HG03159 (cell line): ENCODE measurements at regions not wholly inside any gene's neighbourhood (a gene's known extent, or its start where the extent isn't known, plus 50 kb on each side); places are given as distances from the start of the nearest gene placed in this dataset.

ENCODE experiments used
- ATAC-seq: cut with Tn5 transposase; IDR thresholded peaks from one replicate; pipeline ENCODE4 v1.9.1; 2021; ENCODE audit warnings: mild to moderate bottlenecking, moderate library complexity; ENCODE audit not compliant: unreplicated experiment

GRCh38 chr20:10802236-10802635 lies 128.4 kb upstream of the JAG1 start:
- no peak for ATAC-seq

GRCh38 chr20:10805764-10806163 lies 132.0 kb upstream of the JAG1 start:
- ATAC-seq, result no peak

GRCh38 chr20:10806539-10806938 lies 132.7 kb upstream of the JAG1 start:
- no peak for ATAC-seq

DNA sequence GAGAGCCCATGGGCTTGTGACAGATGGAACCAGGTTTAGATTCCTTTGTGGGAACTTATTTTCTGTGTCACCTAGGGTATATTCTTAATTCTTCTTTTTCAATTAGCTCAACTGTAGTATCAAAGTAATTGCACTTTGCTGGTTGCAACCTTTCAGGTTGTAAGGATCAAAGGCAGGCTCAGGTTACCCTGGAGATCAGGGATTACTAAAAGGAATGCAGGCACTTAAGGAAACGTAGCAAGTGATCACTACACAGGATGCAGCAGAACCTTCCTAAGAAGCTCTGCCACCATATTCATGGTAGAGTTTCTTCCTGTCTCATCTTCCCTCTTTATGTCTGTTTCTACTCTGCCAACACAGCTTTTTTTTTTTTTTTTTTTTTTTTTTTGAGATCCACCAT lies 133.2 kb upstream of the JAG1 start:
- no peak for ATAC-seq

DNA sequence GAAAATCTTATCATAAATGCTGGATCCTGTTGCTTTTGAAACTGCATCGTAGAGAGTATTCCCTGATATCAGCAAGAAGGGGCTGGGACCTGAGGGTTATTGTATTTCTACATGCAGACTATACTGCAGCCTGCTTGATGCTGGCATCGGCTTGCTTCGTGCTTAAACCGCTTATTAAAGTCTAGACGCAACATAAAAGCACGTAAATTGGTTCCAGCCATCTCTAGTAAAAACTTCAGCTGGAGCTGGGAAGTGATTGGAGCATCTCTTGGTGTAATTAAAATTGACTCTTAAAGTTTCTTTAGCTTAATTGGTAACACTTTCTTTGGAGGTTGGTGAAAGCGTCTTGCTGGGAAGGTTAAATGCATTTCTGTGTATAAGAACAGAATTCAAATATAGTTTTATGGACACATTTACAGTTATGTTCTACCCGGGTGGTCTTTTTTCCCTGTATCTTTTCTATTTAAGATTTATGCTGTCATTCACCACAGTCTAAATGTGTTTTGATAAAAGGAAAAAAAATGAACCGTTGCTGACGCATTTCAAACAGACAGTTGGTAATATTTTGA lies 139.0 kb upstream of the JAG1 start:
- ATAC-seq, result no peak

- no peak for ATAC-seq
Measured at GRCh38 chr20:10823585-10823984, 149.8 kb upstream of the JAG1 start.

DNA sequence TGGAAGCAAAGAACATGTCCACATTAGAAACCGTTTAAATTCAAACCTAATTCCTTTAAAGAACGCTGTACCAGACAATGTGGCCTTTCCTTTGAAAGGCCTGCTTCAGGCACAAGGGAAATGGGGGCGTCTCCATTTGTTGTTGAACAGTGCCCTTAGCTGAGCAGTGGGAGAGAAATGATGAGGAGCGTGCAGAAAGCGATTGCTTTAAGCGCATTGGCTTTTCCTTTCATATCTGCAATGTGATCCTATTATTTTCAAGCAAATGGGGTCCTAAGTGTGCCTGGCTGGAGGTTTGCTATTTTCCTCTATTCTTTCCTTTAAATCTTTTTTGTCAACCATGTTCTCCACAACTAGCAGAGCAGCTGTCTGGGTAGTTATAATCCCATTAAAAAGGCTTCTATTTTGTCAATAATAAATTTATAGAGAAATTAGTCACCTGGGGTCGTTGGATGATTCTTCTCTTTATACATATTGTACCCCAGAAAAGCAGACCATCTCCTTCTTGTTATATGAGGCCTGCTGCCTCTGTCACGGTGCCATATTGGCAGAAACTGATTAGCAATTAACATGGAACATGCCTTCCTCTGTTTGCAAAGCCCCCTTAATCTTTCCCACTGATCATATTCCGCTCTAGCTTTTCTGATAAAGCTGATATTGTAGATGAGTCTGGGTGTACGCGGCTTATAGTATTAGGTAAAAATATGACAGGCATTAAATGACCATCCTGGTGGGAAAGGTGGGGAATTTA lies 151.1 kb upstream of the JAG1 start:
- ATAC-seq, result no peak

- ATAC-seq, result no peak
Measured at GRCh38 chr20:10826111-10826510, 152.3 kb upstream of the JAG1 start.

DNA sequence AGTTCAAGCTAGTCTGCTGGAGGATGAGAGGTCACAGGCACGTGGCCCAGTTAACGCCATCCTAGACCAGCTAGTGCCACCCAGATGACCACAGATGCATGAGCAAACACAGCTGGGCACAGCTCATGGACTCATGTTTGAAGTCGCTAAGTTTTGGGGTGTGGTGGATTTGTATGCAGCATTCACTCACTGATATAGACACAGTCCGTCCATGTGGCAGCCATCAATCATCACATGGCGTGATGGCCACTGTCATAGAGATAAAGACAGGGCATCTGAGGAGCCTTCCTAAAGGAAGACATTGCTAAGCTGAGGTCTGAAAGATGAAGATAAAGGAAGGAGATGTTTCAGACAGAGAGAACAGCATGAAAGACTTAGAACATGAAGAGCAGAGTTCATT lies 154.4 kb upstream of the JAG1 start:
- ATAC-seq, result no peak

DNA sequence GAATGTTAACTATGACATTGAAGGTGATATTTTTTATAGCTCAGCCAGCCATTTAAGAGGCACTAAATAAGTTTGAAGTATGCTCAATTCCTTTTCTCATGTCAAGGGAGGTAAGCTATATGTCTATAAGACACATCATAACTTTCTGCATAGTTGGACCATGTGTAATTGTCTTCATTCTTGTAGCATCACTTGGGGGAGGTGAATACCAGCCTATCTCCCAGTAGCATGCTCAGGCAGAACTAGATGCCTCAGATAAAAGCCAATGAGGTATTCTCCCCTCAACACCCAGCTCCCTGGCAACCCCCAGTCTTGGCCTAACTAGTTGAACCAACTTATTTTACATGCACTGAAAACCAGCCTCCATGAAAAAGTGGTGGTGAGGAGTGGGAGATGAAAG lies 158.3 kb upstream of the JAG1 start:
- ATAC-seq, result no peak

DNA sequence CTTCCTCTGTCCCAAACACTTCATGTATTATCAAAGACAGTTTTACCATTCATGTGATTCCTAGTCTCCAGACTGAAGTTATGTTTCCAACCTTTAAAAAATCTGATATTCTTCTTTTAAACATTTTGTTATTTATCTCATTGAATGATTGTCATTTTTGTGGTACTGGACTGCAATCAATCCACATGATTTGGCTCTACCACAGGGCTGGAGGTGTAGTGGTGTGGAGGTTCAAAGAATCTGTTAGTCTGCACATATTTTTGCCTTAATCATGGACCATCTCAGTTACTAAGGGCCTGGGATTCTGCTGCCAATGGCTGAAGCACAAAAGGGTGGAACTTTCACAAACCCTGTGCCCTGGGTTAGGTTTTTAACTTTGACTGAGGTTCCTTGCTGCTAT lies 164.1 kb upstream of the JAG1 start:
- ATAC-seq, result no peak

GRCh38 chr20:10842116-10842515 lies 168.3 kb upstream of the JAG1 start:
- ATAC-seq, result no peak

- ATAC-seq, result no peak
Measured at GRCh38 chr20:10843146-10843711, 169.4 kb upstream of the JAG1 start.

- ATAC-seq, result no peak
Measured at GRCh38 chr20:10846766-10847165, 173.0 kb upstream of the JAG1 start.

DNA sequence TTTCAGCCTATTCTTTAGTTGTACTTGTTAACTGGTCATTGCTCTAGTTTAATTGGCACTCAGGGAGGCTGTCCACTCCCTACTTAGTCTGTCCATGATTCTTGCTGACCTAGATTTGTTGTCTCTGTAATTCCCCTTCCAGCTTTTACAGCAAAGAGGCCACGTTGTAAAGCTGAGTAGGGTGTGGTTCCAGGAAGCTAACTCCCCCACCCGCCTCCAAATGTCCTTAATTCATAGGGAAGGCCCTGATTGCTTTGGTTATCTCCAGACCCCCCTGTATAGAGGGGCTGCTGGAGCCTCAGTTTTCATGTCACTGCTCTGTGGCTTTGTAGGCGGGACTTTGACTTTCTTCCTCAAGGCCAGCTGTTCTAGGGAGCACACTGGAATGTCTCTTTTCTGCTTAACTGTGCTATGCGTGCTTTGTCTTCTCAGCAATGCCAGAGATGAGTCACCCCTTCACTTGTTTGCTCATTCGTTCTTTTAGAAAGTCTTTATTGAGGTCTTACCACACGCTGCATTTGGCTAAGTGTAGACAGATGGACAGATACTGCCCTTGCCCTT lies 175.1 kb upstream of the JAG1 start:
- no peak for ATAC-seq

DNA sequence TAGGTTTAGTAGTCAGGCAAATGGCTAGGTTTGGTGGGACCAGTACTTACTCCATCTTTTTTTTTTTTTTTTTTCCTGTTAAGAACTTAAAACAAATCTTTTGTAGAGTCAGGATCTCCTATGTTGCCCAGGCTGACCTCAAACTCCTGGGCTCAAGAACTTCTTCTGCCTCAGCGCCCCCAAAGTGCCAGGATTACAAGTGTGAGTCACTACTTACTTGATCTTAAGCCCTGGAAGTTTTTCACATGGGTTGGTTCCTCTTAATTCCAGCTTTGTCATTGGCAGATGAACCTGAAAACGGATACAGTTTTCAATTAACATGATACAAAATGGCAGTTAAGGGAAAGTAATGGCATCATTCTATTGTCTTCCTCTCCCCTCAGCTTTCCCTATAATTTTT lies 179.4 kb upstream of the JAG1 start:
- no peak for ATAC-seq

DNA sequence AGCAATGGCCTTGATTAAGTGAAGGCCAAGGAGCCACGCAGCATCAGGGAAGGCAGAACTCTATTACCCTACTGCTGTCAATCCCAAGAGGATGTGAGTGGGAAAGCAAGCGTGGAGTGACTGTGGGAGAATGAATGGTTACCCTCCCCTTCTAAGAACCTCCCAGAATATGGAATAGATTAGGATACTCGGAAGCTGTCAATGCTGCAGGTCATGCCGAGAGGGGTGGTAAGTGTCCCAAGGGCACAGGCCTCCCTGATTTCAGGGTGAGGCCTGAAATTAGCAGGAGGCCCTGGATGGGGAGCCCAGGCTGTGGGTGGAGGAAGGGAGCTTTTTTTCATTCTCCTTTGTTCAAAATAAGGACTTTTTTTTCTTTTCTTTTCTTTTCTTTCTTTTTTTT lies 179.9 kb upstream of the JAG1 start:
- ATAC-seq, result no peak

- ATAC-seq, result no peak
Measured at GRCh38 chr20:10854976-10855375, 181.2 kb upstream of the JAG1 start.

- no peak for ATAC-seq
Measured at GRCh38 chr20:10855778-10856177, 182.0 kb upstream of the JAG1 start.

DNA sequence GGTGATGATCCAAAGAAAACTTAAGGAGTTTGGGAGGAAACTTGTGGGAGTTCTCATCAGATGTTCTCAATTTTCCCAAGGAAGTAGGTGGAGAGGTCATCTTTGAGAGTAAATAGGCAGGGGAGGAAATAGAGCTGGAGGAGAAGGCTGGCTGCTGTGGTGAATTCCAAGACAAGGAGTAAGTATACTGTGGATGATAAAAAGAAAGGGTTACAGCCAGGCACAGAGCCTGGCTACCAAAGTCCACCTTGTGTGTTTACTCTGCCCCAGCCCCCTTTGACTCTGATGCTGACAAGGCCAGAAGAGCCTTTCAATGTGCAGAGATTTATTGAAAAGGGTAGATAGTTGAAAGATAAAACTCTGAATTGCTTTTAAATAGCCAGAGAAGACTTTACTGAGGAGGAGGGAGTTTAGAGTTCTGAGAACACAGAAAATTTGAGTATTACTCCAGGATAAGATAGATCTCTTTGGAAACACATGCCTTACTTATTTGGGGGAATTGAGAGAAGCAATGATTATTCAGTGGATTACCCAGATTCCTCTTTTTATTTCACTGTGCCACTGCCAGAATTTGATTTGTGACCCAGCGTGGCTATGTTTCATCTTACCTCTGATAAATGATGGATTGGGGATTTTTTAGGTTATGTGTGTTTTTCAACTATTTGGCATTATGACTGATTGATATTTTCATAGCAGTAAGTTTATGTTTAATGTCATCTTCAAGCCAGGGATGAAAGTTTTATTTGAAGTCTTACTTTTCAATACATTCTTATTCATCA lies 182.6 kb upstream of the JAG1 start:
- ATAC-seq, result no peak

DNA sequence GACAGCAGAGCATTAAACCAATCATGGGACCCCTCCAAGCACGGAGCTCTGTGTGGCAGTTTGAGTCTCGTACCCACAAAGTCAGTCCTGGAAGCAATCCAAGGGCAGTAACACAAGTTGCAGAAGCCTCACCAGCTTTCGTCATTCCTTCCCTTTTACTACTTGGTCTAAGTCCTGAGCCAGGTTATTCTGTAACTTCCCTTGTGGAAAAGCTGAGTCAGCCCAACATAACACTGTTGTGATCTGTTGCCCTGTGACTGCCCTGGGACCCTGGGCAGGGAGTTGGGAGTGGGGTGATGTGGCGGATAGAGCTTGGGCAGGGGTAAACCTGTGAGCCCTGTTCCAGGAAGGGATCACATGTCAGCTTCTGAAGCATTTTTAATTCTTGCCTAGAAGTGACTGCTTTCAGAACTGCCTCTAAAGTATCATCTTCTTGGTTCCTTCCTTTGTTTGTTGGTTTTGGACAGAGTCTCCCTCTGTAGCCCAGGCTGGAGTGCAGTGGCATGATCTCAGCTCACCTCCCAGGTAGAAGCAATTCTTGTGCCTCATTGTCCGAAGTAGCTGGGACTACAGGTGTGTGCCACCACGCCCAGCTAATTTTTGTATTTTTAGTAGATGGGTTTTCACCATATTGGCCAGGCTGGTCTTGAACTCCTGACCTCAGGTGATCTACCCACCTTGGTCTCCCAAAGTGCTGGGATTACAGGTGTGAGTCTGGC lies 183.7 kb upstream of the JAG1 start:
- ATAC-seq, result no peak
